Spleen (tissue), 7 donors: ENCODE measurements at regions not wholly inside any gene's neighbourhood (a gene's known extent, or its start where the extent isn't known, plus 50 kb on each side); places are given as distances from the start of the nearest gene placed in this dataset.

ENCODE experiments used
- POLR2A ChIP-seq, 3 donors: fragments of 450-650 bp; IDR thresholded peaks; one replicate each; pipeline ENCODE4 v1.5.1; 2017; ENCODE audit warnings: antibody characterized with exemption in 3 of 3, mild to moderate bottlenecking in 1 of 3
- POLR2AphosphoS5 ChIP-seq, 3 donors: sonication (generic); formaldehyde crosslinking; IDR thresholded peaks; one replicate each; pipeline ENCODE4 v1.5.1; 2017; ENCODE audit warnings: antibody characterized with exemption in 3 of 3
- TF ChIP-seq, protein P1 (sequence below), 11 experiments: fragments of 200-600 bp in 7 of 11; fragments of 450-650 bp in 4 of 11; sonication (generic) in 4 of 11; IDR thresholded peaks in 8 of 11; conservative IDR thresholded peaks in 3 of 11; 1 replicate in 7 of 11; 2 replicates in 4 of 11; pipeline versions ENCODE4 v1.4.0 to v1.8.0; 2016 to 2021; ENCODE audit warnings: antibody characterized with exemption in 11 of 11, inconsistent platforms in 4 of 11, mild to moderate bottlenecking in 1 of 11
- donor health status: DM: no; HTN: no; CAD: no; lungs with moderate emphysema.
- donor health status: DM: no; HTN: no; CAD: no.
- donor health status: DM: no; HTN: no; CAD: no.

DNA sequence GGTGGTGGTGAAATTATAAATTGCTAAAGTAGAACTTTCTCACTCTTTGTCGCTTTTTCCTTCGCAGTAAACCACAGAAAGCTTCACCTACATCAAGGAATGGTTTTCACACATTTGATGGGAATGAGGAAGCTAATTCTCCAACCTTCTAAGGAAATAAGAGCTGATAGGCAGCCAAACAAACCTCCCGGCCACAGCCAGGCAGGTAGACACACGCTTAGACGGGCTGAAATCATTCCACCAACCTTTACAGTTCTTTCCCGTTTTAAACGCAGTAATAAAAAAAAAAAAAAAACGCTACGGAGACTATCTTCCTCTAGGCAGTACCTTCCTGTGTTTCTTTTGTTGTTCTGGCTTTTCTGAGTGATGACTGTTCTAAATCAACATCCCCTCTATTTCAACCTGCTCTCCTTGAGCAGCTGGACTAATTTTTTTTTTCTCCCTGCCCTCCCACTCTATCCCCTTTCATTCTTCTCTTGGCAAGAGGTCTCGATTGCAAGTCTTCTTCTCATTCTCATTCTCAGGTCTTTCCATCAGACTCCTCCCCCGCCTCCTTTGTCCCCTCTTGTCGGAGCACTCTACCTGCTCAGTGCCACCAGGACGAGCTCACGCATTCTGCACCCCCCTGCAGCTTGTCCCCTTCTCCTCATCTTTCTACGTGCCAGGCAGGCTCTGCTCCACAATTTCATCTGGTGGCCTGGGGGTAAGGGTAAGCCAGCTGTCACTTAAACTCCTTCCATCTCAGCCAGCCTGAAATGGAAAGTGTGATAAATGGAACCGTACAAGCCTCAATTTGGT is 391.1 kb upstream of the MDFIC2 start:
- no peak for TF ChIP-seq POLR2A (IDR thresholded peaks at IDR 0.05)
- TF ChIP-seq, protein P1, sequence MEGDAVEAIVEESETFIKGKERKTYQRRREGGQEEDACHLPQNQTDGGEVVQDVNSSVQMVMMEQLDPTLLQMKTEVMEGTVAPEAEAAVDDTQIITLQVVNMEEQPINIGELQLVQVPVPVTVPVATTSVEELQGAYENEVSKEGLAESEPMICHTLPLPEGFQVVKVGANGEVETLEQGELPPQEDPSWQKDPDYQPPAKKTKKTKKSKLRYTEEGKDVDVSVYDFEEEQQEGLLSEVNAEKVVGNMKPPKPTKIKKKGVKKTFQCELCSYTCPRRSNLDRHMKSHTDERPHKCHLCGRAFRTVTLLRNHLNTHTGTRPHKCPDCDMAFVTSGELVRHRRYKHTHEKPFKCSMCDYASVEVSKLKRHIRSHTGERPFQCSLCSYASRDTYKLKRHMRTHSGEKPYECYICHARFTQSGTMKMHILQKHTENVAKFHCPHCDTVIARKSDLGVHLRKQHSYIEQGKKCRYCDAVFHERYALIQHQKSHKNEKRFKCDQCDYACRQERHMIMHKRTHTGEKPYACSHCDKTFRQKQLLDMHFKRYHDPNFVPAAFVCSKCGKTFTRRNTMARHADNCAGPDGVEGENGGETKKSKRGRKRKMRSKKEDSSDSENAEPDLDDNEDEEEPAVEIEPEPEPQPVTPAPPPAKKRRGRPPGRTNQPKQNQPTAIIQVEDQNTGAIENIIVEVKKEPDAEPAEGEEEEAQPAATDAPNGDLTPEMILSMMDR (IDR thresholded peaks at IDR 0.05 in 8 of 11, conservative IDR thresholded peaks at IDR 0.05 in 3 of 11): no peak
- no peak for TF ChIP-seq POLR2AphosphoS5 (IDR thresholded peaks at IDR 0.05)
